Right cardiac atrium (tissue), 5 donors: ENCODE measurements at regions not wholly inside any gene's neighbourhood (a gene's known extent, or its start where the extent isn't known, plus 50 kb on each side); places are given as distances from the start of the nearest gene placed in this dataset.

ENCODE experiments used
- ATAC-seq, 2 donors: fragments of 200-7000 bp; cut with Tn5 transposase; one replicate each; pipeline versions ENCODE4 v1.8.0 to v1.9.1; 2020; ENCODE audit warnings: moderate library complexity in 2 of 2, mild to moderate bottlenecking in 1 of 2
- DNase-seq, 3 donors: peaks; one replicate each; pipeline ENCODE4 v3.0.0-alpha.2; 2020
- H3K27ac ChIP-seq: one replicate; pipeline ENCODE4 v1.5.1; 2013; ENCODE audit warnings: mild to moderate bottlenecking, low read length, control low read depth, moderate library complexity
- H3K27me3 ChIP-seq: one replicate; pipeline ENCODE4 v1.6.1; 2013; ENCODE audit not compliant: control insufficient read depth, insufficient read depth
- H3K4me1 ChIP-seq: one replicate; pipeline ENCODE4 v1.6.1; 2013; ENCODE audit warnings: low read length; ENCODE audit not compliant: control insufficient read depth, insufficient read depth
- H3K4me3 ChIP-seq: one replicate; pipeline ENCODE4 v1.5.1; 2013; ENCODE audit warnings: low read length, control low read depth
- H3K9me3 ChIP-seq: one replicate; pipeline ENCODE4 v1.6.1; 2013; ENCODE audit warnings: low read length; ENCODE audit not compliant: control insufficient read depth
- WGBS: extraction: QIAGEN DNeasy Blood & Tissue Kit; methylation state at CpG from one replicate; pipeline ENCODE4 v1.1.7; 2013; 5-methylcytosine and 5-hydroxymethylcytosine counted together
- intact Hi-C, 4 donors: fragments of 100-400 bp; cut with DNase I; formaldehyde crosslinking; loops; one replicate each; pipeline versions ENCODE4 v1.11.0 to v1.14.0; 2022 to 2023
- donor health status: healthy with polysubstance abuse.
- donor health status: DM: no; HTN: yes; CAD: no.
- donor health status: DM: no; HTN: no; CAD: no.
- donor health status: DM: no; HTN: yes; CAD: no; lungs with severe emphysema.
- donor health status: DM: yes; HTN: yes; CAD: no.

DNA sequence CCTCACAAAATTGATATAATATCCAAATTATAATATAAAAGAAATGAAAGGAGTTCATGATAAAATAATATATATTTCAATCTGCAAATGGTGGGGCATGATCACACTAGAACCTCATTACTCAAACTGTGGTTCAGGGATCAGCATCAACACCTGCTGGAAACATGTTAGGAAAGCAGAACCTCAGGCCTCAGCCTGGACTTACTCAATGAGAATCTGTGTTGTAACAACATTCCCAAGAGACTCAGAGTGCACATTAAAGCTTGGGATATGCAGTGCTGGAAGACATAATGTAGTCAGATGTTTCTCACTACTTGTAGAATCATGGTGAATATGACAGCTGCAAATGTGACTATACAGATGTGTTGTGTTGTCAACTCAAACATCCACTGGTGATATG lies 81.7 kb upstream of the ITPRID1 start:
- ATAC-seq = no peak
- H3K27me3 ChIP-seq = no peaks in the 10 kb centered on the region
- no peak overlapping the region for H3K4me3 ChIP-seq
- no peak overlapping the region for H3K27ac ChIP-seq
- no peak for DNase-seq
- no peaks in the 10 kb centered on the region for H3K9me3 ChIP-seq
- intact Hi-C loops = no loop called here
- no peaks in the 10 kb centered on the region for H3K4me1 ChIP-seq

- WGBS = 66% methylated on average over 6 of the region's 6 CpGs
- ATAC-seq = no peak
Measured at GRCh38 chr7:31432836-31433340, 81.0 kb upstream of the ITPRID1 start.

DNA sequence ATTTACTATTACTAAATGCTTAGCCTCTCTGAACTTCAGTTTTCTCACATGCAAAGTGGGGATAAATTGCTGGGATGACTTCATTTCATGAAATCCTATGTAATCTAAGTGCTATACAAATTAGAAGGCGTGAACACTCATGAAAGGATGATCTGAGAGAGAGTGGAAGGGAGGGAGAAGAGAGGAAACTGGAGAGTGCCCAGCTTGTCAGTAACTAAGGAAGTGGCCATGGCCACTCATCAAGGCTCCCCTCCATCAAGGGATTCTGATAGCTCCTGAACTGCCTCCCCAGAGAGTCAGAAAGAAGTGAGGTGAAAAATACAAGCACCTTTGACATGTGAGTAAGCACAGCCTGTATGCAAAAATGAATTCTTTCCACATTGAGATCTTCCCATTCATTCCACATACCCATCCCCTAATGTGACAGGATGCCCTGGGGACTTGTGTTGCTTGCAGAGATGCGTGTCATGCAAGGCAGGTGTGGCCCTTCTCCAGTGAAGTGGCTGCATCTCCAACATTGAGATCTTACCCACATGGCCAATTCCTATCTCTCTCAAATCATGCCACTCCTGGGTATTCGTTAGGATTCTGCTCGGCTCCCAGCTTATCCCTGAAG lies 76.5 kb upstream of the ITPRID1 start:
- no peak for ATAC-seq
- no peak for DNase-seq
- intact Hi-C loops = no loop called here
- Histone ChIP-seq H3K27me3 (no peaks in the 10 kb centered on the region), H3K4me1 (no peaks in the 10 kb centered on the region), H3K9me3 (no peaks in the 10 kb centered on the region), H3K27ac (no peak overlapping the region), H3K4me3 (no peak overlapping the region)
- 85% methylated on average over 4 of the region's 4 CpGs for WGBS

More at GRCh38 chr7:31432836-31433340, 81.0 kb upstream of the ITPRID1 start:
- intact Hi-C loops = no loop called here
- H3K9me3 ChIP-seq = no peaks in the 10 kb centered on the region
- no peaks in the 10 kb centered on the region for H3K4me1 ChIP-seq
- H3K27me3 ChIP-seq = no peaks in the 10 kb centered on the region
- no peak overlapping the region for H3K27ac ChIP-seq
- H3K4me3 ChIP-seq = no peak overlapping the region
- DNase-seq = no peak

- no peak for ATAC-seq
- no peaks in the 10 kb centered on the region for H3K27me3 ChIP-seq
- H3K4me1 ChIP-seq = no peaks in the 10 kb centered on the region
- DNase-seq = no peak
- intact Hi-C loops = no loop called here
- H3K4me3 ChIP-seq = no peak overlapping the region
- no peak overlapping the region for H3K27ac ChIP-seq
- WGBS = 63% methylated on average over 3 of the region's 3 CpGs
- no peaks in the 10 kb centered on the region for H3K9me3 ChIP-seq
Measured at GRCh38 chr7:31439165-31439564, 74.7 kb upstream of the ITPRID1 start.

- DNase-seq = no peak
- no peak for ATAC-seq
- WGBS = 70% methylated on average over 3 of the region's 3 CpGs
- Histone ChIP-seq H3K4me3 (no peak overlapping the region), H3K27ac (no peak overlapping the region), H3K4me1 (no peaks in the 10 kb centered on the region), H3K27me3 (no peaks in the 10 kb centered on the region), H3K9me3 (no peaks in the 10 kb centered on the region)
- intact Hi-C loops = loop anchor here in 3 of 4 donors (5.0 to 10.0 kb wide), 4 partner anchors 192 to 294 kb away; no protein-coding TSS in a partner anchor
Measured at GRCh38 chr7:31440511-31440910, 73.4 kb upstream of the ITPRID1 start.

- no peak overlapping the region for H3K27ac ChIP-seq
- no peaks in the 10 kb centered on the region for H3K9me3 ChIP-seq
- DNase-seq (no peak), ATAC-seq (no peak)
- H3K4me1 ChIP-seq = no peaks in the 10 kb centered on the region
- 62% methylated on average over 4 of the region's 4 CpGs for WGBS
- intact Hi-C loops = loop anchor here in 3 of 4 donors (5.0 to 10.0 kb wide), 4 partner anchors 190 to 292 kb away; no protein-coding TSS in a partner anchor
- H3K27me3 ChIP-seq = no peaks in the 10 kb centered on the region
- no peak overlapping the region for H3K4me3 ChIP-seq
Measured at GRCh38 chr7:31442626-31443025, 71.3 kb upstream of the ITPRID1 start.

GRCh38 chr7:31443457-31443856 lies 70.4 kb upstream of the ITPRID1 start:
- WGBS = 0% methylated on average over 1 of the region's 1 CpG
- no peaks in the 10 kb centered on the region for H3K4me1 ChIP-seq
- DNase-seq (no peak), ATAC-seq (peak; percentile 63)
- H3K4me3 ChIP-seq = no peak overlapping the region
- intact Hi-C loops = loop anchor here in 3 of 4 donors (5.0 to 10.0 kb wide), 4 partner anchors 189 to 291 kb away; no protein-coding TSS in a partner anchor
- no peaks in the 10 kb centered on the region for H3K27me3 ChIP-seq
- no peaks in the 10 kb centered on the region for H3K9me3 ChIP-seq
- H3K27ac ChIP-seq = no peak overlapping the region

DNA sequence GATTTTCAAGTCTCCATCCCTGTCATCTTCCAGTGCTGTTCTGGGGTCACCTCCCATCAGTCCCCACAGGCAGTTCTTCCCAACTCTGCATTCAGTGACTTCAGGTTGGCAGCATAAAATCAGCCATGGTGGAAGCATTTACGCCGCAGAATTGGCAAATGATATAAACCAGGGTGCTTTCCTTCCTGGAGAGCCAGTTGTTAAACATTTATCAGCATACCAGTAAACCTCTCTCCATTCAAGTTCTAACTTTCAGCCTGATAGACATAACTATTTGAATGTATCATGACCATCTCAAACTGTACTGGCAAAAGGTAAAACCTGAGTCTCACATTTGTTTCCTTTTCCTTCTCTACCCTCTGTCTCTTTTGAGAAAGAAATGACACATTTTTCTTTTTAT lies 69.7 kb upstream of the ITPRID1 start:
- 44% methylated on average over 2 of the region's 2 CpGs for WGBS
- DNase-seq = no peak
- Histone ChIP-seq H3K4me1 (no peaks in the 10 kb centered on the region), H3K27me3 (no peaks in the 10 kb centered on the region), H3K27ac (no peak overlapping the region), H3K9me3 (no peaks in the 10 kb centered on the region), H3K4me3 (no peak overlapping the region)
- intact Hi-C loops = loop anchor here in 3 of 4 donors (5.0 to 10.0 kb wide), 4 partner anchors 188 to 291 kb away; no protein-coding TSS in a partner anchor
- no peak for ATAC-seq

- WGBS = 68% methylated on average over 7 of the region's 7 CpGs
- ATAC-seq (no peak), DNase-seq (peak in 1 of 3 donors; percentile 2)
- H3K9me3 ChIP-seq = no peaks in the 10 kb centered on the region
- no peak overlapping the region for H3K4me3 ChIP-seq
- intact Hi-C loops = loop anchor here in 3 of 4 donors (5.0 to 10.0 kb wide), 4 partner anchors 186 to 289 kb away; no protein-coding TSS in a partner anchor
- H3K4me1 ChIP-seq = no peaks in the 10 kb centered on the region
- H3K27me3 ChIP-seq = no peaks in the 10 kb centered on the region
- no peak overlapping the region for H3K27ac ChIP-seq
Measured at GRCh38 chr7:31445686-31446355, 68.1 kb upstream of the ITPRID1 start.

GRCh38 chr7:31448649-31449048 lies 65.2 kb upstream of the ITPRID1 start:
- H3K27ac ChIP-seq = no peak overlapping the region
- no peak for DNase-seq
- H3K4me1 ChIP-seq = no peaks in the 10 kb centered on the region
- WGBS = 94% methylated on average over 1 of the region's 1 CpG
- H3K4me3 ChIP-seq = no peak overlapping the region
- intact Hi-C loops = loop anchor here in 3 of 4 donors (5.0 to 10.0 kb wide), 4 partner anchors 184 to 286 kb away; no protein-coding TSS in a partner anchor
- no peaks in the 10 kb centered on the region for H3K9me3 ChIP-seq
- ATAC-seq = peak in 1 of 2 donors; percentile 41
- no peaks in the 10 kb centered on the region for H3K27me3 ChIP-seq

- DNase-seq (no peak), ATAC-seq (no peak)
- H3K4me1 ChIP-seq = no peaks in the 10 kb centered on the region
- 90% methylated on average over 5 of the region's 5 CpGs for WGBS
- H3K27me3 ChIP-seq = no peaks in the 10 kb centered on the region
- H3K9me3 ChIP-seq = no peaks in the 10 kb centered on the region
- H3K27ac ChIP-seq = no peak overlapping the region
- no peak overlapping the region for H3K4me3 ChIP-seq
- intact Hi-C loops = no loop called here
Measured at GRCh38 chr7:31455844-31456243, 58.0 kb upstream of the ITPRID1 start.
